AG10803 (cell line): ENCODE measurements at regions not wholly inside any gene's neighbourhood (a gene's known extent, or its start where the extent isn't known, plus 50 kb on each side); places are given as distances from the start of the nearest gene placed in this dataset.
"Not testable (repeated sequence)": the region's sequence is repeated elsewhere in the genome, so short reads cannot be mapped to it uniquely, and the experiment has no call there.

Experiments
- DNase-seq: peaks from one replicate; pipeline ENCODE4 v3.0.0; 2010; ENCODE audit warnings: low read depth
- H3K4me3 ChIP-seq: 2 replicates; pipeline ENCODE4 v1.5.1; 2011; ENCODE audit warnings: mild to moderate bottlenecking, low read length, control low read depth
- TF ChIP-seq, protein P1 (sequence below): conservative IDR thresholded peaks from 2 replicates; pipeline ENCODE4 v1.5.1; 2011; ENCODE audit warnings: mild to moderate bottlenecking, low read length, control low read depth, inconsistent platforms

DNA sequence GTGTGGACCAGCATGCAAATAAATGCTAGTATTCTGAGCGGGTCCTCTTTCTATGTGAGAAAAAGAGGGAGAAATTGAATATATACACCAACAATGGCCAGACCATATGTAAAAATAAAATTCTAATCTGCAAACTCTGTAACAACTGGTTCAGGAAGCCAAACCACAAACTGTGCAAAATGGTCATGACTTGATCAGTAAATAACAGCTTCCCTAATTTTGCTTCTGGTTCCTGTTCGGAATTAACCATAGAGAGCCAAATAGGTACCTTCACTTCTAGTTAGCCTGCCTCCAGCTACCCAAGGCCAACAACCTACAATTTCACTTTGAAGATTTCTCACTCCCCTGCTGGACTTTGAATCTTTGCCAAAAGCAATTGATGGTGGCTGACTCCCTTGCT, 1313.2 kb downstream of the ADGRL3 start:
- TF ChIP-seq, protein P1, sequence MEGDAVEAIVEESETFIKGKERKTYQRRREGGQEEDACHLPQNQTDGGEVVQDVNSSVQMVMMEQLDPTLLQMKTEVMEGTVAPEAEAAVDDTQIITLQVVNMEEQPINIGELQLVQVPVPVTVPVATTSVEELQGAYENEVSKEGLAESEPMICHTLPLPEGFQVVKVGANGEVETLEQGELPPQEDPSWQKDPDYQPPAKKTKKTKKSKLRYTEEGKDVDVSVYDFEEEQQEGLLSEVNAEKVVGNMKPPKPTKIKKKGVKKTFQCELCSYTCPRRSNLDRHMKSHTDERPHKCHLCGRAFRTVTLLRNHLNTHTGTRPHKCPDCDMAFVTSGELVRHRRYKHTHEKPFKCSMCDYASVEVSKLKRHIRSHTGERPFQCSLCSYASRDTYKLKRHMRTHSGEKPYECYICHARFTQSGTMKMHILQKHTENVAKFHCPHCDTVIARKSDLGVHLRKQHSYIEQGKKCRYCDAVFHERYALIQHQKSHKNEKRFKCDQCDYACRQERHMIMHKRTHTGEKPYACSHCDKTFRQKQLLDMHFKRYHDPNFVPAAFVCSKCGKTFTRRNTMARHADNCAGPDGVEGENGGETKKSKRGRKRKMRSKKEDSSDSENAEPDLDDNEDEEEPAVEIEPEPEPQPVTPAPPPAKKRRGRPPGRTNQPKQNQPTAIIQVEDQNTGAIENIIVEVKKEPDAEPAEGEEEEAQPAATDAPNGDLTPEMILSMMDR: no peak
- no peak overlapping the region for H3K4me3 ChIP-seq
- no peak for DNase-seq

DNA sequence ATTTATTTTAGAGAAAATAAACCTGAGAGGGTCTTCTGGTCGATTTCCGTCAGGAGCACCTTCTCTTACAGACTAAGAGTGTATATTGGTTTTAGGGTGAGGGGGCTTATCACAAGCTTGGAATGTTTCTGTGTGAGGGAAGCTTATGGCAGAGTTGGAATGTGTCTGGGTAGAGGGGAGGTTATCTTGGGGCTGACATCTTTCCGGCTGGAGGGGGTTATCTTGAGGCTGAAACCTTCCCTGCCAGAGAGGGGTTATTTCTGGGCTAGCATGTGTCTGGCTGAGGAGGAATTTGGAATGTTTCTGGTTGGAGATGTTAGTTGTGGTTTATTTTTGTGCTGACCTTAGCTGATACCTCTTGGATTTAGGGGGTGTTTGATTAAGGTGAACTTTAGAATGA, 1312.1 kb downstream of the ADGRL3 start:
- no peak for DNase-seq
- TF ChIP-seq, protein P1: no peak
- H3K4me3 ChIP-seq: no peak overlapping the region

DNA sequence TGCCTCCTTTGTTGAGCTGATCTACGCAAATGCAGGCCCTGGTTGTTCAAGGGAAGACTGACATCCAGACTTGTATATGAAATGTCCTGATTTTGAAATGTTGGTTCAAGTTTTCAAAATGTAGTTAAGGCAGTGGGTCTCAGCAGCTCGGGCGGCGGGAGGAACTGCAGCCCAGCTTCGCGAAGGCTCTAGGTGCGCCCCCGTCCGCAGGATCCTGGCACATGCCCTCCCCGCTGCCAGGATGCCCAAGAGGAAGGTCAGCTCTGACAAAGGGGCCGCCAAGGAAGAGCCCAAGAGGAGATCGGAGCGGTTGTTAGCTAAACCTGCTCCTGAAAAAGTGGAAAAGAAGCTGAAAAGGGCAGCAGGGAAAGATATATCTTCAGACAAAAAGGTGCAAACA, 1310.1 kb downstream of the ADGRL3 start:
- TF ChIP-seq, protein P1: no peak
- no peak for DNase-seq
- H3K4me3 ChIP-seq: no peak overlapping the region

DNA sequence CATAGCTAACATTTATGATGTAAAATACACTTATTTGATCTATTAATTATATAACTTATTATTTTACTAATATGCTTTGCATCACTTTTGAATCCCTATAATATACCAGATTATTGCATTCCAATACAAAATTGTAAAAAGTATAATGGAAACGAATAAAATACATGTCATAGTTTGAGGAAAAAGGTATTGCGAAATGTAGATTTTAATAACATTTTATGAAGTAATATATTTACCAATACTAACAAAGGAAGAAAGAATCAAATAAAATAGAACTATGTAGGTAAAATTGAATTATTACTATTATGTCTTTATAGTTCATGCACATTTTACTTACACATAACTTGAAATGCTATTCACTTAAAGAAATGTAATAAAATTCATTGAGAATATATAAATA, 1300.2 kb downstream of the ADGRL3 start:
- no peak for DNase-seq
- TF ChIP-seq, protein P1: no peak
- H3K4me3 ChIP-seq: no peak overlapping the region

DNA sequence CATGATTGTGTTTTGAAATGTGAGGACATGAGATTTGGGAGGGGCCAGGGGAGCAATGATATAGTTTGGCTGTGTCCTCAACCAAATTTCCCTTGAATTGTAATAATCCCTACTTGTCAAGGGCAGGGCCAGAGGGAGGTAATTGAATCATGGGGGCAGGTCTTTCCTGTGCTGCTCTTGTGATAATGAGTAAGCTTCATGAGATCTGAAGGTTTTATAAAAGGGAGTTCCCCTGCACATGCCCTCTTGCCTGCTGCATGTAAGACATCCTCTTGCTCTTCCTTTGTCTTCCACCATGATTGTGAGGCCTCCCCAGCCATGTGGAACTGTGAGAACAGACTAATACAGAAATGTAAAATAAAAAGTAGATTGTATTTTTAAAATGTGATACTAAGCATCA, 1294.9 kb downstream of the ADGRL3 start:
- TF ChIP-seq, protein P1: no peak
- DNase-seq: no peak
- no peak overlapping the region for H3K4me3 ChIP-seq

DNA sequence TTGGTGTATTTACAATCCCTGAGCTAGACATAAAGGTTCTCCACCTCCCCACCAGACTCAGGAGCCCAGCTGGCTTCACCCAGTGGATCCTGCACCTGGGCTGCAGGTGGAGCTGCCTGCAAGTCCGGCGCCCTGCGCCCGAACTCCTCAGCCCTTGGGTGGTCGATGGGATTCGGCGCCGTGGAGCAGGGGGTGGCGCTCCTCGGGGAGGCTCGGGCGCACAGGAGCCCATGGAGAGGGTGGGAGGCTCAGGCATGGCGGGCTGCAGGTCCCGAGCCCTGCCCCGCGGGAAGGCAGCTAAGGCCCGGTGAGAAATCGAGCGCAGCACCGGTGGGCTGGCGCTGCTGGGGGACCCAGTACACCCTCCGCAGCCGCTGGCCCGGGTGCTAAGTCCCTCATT, 1291.6 kb downstream of the ADGRL3 start:
- not testable (repeated sequence) for DNase-seq, H3K4me3 ChIP-seq

DNA sequence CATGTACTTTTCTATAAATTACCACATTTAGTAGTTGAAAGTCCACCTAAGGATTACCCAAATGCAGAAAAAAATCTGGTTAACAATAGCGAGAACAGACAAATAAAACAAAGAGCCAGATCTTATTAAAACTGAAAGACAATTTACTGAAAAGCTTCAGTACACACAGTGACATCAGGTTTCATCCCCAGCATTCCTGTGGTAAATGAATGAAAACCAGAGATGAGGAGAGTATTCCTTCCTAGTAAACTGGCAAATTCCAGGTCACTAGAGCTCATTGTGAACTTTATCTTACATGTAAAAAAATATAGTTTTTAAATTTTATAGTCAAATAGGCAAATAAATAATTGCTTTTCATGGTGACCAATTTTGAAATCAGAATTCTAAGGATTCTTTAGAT, 1290.5 kb downstream of the ADGRL3 start:
- TF ChIP-seq, protein P1: no peak
- DNase-seq: no peak
- H3K4me3 ChIP-seq: no peak overlapping the region

DNA sequence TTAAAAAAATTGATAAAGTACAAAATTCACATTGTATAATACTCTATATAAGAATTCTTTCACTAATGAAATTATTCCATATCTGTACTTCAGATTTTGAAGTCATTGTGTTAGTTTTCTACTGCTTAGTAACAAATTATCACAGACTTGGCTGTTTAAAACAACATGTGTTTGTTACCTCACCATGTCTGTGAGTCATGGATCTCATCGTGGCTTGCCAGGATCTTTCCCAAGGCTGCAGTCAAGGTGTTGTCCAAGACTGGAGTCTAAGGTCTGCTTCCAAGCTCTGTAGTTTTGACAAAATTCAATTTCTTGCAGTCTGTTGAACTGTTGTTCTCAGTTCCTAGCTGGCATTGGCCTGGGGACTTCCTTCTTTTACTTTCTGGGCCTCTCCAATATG, 1286.9 kb downstream of the ADGRL3 start:
- TF ChIP-seq, protein P1: no peak
- H3K4me3 ChIP-seq: no peak overlapping the region
- no peak for DNase-seq
